HG02588 (cell line): ENCODE measurements at regions not wholly inside any gene's neighbourhood (a gene's known extent, or its start where the extent isn't known, plus 50 kb on each side); places are given as distances from the start of the nearest gene placed in this dataset.

Experiments used
- ATAC-seq: cut with Tn5 transposase; IDR thresholded peaks from one replicate; pipeline ENCODE4 v1.9.1; 2021; ENCODE audit warnings: mild to moderate bottlenecking, moderate library complexity; ENCODE audit not compliant: unreplicated experiment

GRCh38 chr1:112196731-112197130, 199.3 kb upstream of the CTTNBP2NL start:
- no peak for ATAC-seq

GRCh38 chr1:112209493-112209892, 186.5 kb upstream of the CTTNBP2NL start:
- ATAC-seq = no peak

- no peak for ATAC-seq
These were observed 176.7 kb upstream of the CTTNBP2NL start for GRCh38 chr1:112219267-112219666.

GRCh38 chr1:112230232-112230631, 165.8 kb upstream of the CTTNBP2NL start:
- no peak for ATAC-seq

- ATAC-seq = no peak
These were observed 164.7 kb upstream of the CTTNBP2NL start for GRCh38 chr1:112231331-112231730.

GRCh38 chr1:112232848-112233247, 163.2 kb upstream of the CTTNBP2NL start:
- no peak for ATAC-seq

- ATAC-seq = no peak
These were observed 161.3 kb upstream of the CTTNBP2NL start for GRCh38 chr1:112234710-112235109.

GRCh38 chr1:112237983-112238545, 157.9 kb upstream of the CTTNBP2NL start:
- ATAC-seq = no peak

- no peak for ATAC-seq
These were observed 156.2 kb upstream of the CTTNBP2NL start for GRCh38 chr1:112239683-112240330.

GRCh38 chr1:112242470-112242869, 153.5 kb upstream of the CTTNBP2NL start:
- no peak for ATAC-seq

- ATAC-seq = no peak
These were observed 151.9 kb upstream of the CTTNBP2NL start for GRCh38 chr1:112244131-112244530.

- no peak for ATAC-seq
These were observed 150.9 kb upstream of the CTTNBP2NL start for GRCh38 chr1:112245114-112245513.

GRCh38 chr1:112247036-112247597, 148.9 kb upstream of the CTTNBP2NL start:
- ATAC-seq = no peak

- no peak for ATAC-seq
These were observed 148.1 kb upstream of the CTTNBP2NL start for GRCh38 chr1:112247961-112248360.

- no peak for ATAC-seq
These were observed 145.1 kb upstream of the CTTNBP2NL start for GRCh38 chr1:112250892-112251291.

- no peak for ATAC-seq
These were observed 144.1 kb upstream of the CTTNBP2NL start for GRCh38 chr1:112251766-112252506.

GRCh38 chr1:112253366-112253765, 142.6 kb upstream of the CTTNBP2NL start:
- no peak for ATAC-seq

GRCh38 chr1:112255080-112255479, 140.9 kb upstream of the CTTNBP2NL start:
- no peak for ATAC-seq

GRCh38 chr1:112256411-112256810, 139.6 kb upstream of the CTTNBP2NL start:
- no peak for ATAC-seq

- no peak for ATAC-seq
These were observed 138.8 kb upstream of the CTTNBP2NL start for GRCh38 chr1:112257043-112257835.

- no peak for ATAC-seq
These were observed 135.3 kb upstream of the CTTNBP2NL start for GRCh38 chr1:112260699-112261098.
